ENCODE measurements at regions not wholly inside any gene's neighbourhood (a gene's known extent, or its start where the extent isn't known, plus 50 kb on each side); places are given as distances from the start of the nearest gene placed in this dataset.
A peak's percentile ranks its signal among the peaks of the same experiment; 100 is the strongest.
"Not testable (repeated sequence)": the region's sequence is repeated elsewhere in the genome, so short reads cannot be mapped to it uniquely, and the experiment has no call there.

DNA sequence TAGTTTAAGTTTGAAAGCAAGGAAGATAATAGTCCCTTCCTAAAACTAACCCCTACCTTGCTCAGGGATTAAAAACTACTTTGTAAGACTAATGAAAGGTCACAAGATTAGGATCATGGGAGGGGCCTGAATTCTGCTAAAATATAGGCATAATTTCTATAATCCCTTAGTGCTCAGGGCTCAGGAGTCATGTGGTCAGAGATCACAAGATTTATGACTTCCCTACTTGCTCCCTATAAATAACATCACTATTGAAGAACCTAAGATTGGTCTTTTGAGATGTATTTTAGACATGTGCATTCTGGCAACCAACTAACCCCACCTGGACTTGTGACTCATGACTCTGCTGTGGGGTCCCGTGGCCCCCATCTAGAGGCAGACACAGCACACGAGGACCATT lies 81.1 kb downstream of the STMND1 start:
- DNase-seq (ENCODE audit: low spot score), result no peak

DNA sequence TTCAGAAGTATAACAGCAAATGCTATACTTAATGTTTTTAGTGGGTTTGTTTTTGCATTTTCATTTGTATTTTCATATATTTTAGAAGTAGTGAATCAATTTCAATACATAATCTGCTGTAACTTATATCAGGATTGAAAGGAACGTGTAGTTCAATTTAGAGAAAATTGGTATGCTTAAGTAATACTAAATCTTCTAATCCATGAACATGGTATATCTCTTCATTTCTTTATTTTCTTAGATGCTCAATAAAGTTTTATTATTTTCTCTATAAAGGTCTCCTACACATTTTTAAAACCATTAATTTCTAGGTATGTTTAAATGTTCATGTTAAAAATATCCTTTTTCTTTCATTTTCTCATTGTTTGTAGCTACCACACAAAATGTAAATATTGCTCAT lies 85.1 kb downstream of the STMND1 start:
- DNase-seq (ENCODE audit: low spot score), result no peak

DNA sequence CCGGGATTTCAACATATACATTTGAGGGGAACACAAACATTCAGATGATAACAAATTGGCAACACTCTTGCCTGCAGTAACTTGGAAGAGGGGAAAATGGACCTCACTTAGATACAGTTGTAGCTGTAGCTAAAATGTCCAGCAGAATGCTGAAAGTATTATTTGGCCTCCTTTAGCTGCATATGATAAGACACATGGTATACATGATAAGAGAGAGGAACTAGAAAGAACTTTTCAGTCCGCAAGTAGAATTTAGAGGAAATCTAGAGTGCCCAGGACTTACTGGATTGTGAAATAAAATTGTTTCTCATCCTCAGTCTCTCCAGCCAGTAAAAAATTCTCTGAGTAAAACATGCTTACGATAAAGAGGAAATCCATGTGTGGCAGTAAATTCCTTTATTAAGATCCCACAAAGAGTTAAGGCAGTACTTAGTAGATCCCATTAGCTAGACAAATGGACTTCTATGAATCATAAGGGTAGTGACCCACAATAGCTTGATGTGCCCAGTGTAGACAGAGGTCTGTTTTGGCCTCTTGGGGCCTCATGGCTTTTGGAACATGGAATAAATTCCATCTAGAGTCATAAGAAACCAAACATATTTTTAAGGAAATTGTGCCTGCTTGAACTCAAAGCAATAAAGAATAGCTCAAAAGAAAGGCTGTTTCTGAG lies 87.9 kb upstream of the RBM24 start:
- no peak for DNase-seq (ENCODE audit: low spot score)

DNA sequence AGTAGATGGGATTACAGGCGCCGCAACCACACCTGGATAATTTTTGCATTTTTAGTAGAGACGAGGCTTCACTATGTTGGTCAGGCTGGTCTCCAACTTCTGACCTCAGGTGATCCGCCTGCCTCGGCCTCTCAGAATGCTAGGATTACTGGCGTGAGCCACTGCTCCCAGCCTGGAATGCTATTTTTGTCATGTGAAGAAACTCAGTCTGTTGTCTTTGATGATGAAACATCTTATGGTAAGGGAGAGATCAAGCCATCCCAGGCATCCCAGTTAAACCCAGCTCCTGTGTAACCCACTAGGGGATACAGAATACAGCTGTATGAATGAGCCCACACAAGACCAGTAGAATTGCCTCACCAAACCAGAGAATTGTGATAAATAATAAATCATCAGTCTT lies 83.6 kb upstream of the RBM24 start:
- DNase-seq (ENCODE audit: low spot score), result no peak

DNA sequence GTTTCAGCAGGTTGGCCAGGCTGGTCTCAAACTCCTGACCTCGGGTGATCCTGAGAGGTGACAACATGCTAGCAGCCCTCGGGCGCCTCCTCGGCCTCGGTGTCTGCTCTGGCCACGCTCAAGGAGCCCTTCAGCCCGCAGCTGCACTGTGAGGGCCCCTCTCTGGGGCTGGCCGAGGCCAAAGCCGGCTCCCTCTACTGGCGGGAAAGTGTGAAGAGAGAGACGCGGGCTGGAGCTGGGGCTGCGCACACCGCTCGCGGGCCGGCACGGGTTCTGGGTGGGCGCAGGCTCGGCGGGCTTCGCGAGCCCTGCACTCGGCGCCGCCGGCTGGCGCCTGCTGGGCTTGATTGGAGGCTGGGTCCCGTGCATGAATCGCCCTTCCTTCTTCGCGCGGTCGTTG lies 80.8 kb upstream of the RBM24 start:
- DNase-seq (ENCODE audit: low spot score), result no peak

DNA sequence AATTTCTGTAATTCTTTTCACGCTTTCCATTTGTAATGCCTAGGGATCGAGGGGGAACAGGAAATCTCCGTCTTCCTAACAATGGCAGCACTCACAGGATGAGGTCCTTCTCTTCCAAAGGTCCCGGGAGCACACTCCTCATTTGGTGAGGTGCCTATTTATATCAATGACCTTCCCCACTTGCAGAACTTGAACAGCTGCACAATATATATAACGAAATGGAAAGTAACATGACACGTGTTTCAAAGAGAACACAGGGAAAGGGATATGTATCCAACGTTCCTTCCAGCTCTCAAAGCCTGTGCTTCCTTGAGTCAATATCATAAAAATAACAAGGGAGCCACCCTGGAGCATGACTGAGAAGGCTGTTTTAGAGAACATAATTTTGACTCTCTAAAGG lies 78.6 kb upstream of the RBM24 start:
- DNase-seq (ENCODE audit: low spot score), result no peak

DNA sequence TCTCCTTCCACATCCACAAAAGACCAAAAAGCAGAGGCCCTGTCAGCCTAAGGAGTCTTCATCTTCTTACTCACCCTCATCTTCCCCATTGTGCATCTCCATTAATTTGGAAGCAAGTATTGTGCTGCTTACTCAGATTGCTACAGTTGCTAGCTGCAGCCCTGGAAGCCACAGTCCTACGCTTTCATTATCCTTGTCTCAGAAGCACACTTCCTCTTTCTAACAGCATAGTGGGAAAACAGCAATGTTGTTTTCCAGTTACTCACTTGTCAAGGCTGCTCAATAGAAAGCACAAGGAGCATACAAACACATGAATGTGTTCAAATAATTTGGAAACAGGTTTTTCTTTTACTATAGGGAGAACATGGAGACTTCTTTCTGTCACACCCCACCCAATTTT lies 76.6 kb upstream of the RBM24 start:
- DNase-seq (ENCODE audit: low spot score), result no peak

DNA sequence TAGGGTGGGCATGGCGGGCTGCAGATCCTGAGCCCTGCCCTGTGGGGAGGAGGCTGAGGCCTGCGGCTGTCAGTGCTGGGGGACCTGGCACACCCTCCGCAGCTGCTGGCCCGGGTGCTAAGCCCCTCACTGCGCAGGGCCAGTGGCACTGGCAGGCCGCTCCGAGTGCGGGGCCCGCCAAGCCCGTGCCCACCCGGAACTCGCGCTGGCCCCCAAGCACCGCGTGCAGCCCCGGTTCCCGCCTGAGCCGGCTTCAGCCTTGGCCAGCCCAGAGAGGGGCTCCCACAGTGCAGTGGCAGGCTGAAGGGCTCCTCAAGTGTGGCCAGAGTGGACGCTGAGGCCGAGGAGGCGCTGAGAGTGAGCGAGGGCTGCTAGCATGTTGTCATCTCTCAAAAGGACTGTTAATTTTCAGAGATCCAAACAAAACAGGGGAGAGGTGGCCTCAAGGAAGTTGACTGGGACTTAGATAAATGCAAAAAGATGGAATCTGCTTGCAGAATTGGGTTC lies 74.5 kb upstream of the RBM24 start:
- DNase-seq (ENCODE audit: low spot score), result no peak

DNA sequence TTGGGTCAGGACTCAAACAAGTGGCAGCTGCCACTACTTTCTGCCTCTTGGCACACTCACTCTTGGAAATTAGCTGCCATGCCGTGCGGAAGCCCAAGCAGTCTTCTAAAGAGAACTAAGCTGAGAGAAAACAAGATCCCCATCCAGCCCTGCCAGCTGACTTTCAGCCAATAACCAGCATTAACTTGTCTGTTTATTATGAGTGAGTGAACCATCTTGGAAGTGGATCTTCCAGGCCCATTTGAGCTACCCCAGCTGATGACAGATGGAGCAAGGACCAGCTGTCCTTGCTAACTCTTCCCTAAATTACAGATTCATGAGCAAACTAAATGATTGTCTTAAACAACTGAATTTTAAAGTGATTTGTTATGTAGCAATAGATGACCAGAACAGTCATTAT lies 73.9 kb upstream of the RBM24 start:
- DNase-seq (ENCODE audit: low spot score), result no peak

DNA sequence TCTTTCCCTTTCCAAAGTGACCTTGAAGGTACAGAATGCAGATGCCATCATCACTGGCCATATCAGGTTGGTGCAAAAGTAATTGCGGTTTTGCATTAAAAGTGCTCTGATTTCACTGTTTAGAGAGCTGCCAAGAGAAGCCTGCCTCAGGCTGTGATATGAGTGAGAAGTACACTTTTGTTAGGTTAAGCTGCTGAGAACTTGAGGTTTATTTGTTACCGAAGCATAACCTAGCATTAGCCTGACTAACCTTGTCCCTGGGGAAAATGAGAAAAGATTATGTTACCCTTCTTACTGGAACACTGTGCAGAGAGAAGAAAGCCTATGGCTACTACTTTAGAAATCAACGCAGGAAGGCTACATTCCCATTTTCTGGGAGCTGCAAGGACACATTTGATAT lies 70.5 kb upstream of the RBM24 start:
- DNase-seq (ENCODE audit: low spot score), result no peak

DNA sequence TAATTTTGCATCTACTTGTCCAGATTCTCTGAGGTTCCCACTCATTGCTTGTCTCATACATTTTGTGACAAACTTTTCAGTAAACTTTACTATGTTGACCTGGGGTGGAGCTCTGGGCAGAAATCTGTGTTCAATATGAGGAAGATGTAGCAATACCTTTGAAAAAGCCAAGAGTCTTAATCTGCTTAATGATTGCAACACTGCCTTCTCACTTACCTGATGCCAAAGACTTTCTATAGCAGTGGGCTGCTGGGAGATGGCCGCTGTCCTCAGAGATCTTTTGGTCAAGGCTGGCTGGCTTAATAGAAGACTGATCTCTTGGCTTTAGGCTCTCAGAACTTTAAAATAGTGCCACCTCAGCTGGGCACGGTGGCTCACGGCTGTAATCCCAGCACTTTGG lies 70.1 kb upstream of the RBM24 start:
- DNase-seq (ENCODE audit: low spot score), result no peak

DNA sequence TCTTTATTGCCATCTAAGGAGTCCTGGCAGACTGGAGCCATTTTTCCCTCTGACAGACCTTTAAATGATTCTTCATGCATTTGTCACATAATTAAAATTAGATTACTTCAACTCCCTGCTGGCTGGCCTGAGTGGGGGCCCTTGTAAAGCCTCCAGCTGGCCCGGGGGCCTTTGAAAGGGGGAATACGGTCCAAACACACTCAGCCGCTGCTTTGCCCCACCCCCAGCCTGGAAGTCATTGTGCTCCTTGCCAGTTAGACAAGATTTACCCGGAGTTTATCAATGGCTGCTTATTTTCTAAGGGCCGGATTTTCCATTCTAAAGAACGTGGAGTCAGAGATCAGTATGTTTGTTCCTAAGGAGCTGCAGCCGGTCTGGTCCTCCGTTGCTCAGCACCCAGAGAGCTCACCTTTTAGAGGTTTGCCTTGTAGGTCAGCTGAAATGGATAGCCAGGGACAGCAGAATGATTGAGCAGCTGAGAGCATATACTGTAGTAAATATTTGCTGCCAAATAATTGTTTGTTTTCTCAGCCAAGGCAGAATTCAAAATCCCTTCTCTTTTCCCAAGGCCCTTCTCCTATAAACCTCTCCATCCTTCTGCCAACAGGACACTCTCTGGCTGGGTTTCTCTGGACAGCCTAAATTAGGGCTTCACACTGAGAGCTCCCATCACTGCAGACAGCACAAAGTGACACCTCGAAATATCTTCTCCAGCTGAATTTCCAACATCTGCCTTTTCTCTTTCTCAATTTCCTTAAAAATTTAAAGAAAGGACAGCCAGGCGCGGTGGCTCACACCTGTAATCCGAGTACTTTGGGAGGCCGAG lies 68.4 kb upstream of the RBM24 start:
- DNase-seq (ENCODE audit: low spot score), result peak; percentile 80

DNA sequence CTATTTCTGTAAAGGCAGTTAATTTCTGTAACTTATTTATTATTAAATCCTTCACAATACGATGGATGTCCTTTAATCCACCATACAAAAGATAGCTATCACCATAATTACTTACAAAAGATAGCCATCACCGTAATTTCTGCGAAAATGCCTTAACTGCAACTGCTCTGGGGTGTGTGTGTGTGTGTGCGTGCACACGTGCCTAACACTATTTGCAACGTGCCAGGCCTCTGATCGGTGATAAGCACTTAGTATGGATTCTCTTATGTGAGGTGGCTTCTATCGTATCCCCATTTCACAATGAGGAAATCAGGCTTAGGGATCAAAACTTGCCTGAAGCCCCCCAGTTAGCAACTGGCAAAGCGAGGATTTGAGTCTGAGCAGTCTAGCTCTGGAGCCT lies 67.1 kb upstream of the RBM24 start:
- no peak for DNase-seq (ENCODE audit: low spot score)

DNA sequence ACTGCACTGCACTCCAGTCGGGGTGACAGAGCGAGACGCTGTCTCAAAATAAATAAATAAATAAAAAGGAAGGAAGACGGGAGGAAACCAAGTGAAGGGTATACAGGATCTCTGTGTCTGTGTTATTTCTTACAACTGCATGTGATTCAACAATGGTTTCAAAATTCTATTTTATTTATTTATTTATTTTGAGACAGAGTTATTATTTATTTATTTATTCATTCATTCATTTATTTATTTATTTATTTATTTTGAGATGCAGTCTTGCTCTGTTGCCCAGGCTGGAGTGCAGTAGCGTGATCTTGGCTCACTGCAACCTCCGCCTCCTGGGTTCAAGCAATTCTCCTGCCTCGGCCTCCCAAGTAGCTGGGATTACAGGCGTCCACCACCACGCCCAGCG lies 64.2 kb upstream of the RBM24 start:
- DNase-seq (ENCODE audit: low spot score), result not testable (repeated sequence)

DNA sequence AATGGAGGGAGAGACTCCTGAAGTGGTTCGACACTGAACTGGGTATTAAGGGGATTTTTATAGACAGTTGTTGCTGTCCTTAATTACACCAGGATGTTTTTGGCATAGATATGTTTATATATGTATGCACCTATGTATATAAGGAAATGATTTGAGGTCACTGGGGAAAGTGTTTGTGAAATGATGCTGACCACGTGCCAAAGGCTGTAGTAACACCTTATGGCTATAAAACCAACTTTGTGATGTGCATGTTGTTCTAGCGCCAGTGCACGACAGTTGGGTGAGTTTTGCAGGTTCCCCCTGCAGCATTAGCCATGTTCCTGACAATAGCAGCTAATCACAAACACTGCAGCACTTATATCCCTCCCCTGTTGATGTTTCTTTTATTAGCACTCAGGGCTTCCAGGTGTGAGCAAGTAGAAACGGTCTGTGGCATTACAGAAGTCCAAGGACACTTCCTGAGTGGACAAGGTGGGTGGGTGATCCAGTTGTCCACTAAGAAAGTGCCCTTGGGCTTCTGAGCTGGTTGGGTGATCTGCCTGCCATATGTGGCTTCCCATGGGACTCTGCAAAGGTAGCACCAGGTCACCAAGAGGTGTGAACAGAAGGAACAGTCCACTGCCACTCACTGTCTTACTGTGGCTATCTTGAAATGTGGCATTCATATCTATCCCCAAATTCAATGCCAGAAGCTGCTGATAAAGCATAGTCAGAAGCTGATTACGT lies 63.0 kb upstream of the RBM24 start:
- no peak for DNase-seq (ENCODE audit: low spot score)

DNA sequence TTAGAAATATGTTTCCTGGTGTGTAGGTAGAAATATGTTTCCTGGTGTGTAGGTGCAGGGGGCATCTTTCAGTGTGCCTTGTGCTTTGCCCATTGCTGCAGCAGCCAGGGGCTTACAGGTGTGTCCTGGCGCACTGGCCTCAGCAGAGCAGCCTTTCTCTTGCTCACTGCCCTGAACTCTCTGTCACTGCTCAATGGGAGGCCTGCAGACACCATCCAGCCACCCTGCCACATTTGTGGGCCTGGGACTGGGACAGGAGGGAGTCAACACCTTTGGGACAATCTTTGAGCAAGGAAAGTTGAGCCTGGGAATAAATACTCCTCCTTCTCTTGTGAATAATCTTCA lies 62.4 kb upstream of the RBM24 start:
- no peak for DNase-seq (ENCODE audit: low spot score)

DNA sequence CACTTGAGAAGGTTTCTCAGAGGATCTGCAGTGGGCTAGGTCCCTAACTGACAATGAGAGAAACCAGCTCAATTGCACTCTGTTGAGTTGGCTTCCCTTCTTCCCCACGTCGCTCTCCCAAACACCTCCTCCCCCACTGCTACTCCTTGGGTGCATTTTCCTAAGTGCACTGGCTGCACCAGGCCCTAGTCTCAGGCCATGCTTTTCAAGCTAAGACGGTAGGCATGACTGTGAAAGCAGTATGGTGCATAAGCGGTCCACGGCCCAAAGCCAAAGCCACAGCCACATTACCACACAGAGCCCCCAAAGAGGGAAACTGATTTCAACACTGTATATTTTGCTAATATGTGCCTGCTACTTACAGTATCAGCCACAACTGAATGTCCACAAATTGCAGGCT lies 62.1 kb upstream of the RBM24 start:
- DNase-seq (ENCODE audit: low spot score), result no peak

DNA sequence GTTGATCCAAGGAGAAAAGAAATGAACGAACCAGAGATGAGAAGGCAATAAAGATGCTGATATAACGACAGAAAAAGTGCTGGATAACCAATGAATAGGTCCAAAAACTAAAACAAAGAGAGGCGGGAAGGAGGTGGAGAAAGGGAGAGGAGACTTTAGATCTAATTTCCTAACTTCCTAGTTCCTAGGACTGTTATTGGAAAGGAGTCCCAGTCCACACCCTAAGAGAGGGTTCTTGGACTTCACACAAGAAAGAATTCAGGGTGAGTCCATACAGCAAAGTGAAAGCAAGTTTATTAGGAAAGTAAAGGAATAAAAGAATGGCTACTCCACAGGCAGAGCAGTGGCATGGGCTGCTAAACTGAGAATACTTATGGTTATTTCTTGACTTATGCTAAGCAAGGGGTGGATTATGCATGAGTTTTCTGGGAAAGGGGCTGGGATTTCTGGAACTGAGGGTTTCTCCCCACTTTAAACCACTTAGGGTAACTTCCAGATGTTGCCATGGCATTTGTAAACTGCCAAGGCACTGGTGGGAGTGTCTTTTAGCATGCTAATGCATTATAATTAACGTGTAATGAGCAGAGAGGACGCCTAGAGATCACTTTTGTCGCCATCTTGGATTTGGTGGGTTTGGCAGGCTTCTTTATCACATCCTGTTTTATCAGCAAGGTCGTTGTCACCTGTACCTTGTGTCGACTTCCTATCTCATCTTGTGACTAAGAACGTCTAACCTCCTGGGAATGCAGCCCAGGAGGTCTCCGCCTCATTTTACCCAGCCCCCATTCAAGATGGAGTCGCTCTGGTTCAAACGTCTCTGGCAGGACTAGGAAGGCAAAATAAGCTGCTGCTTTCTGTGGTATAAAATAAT lies 60.9 kb upstream of the RBM24 start:
- DNase-seq (ENCODE audit: low spot score), result no peak

DNA sequence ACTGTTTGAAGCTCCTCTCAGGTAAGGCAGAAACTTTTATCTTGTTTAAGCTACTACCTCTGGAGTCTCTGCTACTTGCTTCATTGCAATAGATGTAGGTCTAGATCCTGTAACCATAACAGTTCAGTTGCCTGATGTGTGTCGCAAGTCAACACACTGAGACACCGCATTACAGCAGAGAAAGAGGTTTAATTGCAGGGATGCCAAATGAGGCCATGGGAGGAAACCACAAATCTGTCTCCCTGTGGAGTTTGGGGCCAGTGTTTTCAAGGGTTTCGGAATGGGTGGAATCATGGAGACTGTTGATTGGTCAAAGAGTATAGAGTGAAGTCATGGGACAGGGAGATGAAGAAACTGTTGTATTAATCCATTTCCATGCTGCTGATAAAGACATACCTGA lies 57.1 kb upstream of the RBM24 start:
- DNase-seq (ENCODE audit: low spot score), result no peak

DNA sequence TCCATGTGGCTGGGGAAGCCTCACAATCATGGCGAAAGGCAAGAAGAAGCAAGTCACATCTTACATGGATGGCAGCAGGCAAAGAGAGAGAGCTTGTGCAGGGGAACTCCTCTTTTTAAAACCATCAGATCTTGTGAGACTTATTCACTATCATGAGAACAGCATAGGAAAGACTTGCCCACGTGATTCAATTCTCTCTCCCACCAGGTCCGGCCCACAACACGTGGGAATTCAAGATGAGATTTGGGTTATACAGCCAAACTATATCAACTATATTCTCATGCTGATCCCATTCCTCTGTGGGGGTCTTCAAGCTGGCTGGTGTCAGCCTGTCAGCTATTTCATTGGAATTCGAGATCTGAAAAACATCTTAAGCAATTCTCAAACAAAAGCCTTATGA lies 56.7 kb upstream of the RBM24 start:
- not testable (repeated sequence) for DNase-seq (ENCODE audit: low spot score)

DNA sequence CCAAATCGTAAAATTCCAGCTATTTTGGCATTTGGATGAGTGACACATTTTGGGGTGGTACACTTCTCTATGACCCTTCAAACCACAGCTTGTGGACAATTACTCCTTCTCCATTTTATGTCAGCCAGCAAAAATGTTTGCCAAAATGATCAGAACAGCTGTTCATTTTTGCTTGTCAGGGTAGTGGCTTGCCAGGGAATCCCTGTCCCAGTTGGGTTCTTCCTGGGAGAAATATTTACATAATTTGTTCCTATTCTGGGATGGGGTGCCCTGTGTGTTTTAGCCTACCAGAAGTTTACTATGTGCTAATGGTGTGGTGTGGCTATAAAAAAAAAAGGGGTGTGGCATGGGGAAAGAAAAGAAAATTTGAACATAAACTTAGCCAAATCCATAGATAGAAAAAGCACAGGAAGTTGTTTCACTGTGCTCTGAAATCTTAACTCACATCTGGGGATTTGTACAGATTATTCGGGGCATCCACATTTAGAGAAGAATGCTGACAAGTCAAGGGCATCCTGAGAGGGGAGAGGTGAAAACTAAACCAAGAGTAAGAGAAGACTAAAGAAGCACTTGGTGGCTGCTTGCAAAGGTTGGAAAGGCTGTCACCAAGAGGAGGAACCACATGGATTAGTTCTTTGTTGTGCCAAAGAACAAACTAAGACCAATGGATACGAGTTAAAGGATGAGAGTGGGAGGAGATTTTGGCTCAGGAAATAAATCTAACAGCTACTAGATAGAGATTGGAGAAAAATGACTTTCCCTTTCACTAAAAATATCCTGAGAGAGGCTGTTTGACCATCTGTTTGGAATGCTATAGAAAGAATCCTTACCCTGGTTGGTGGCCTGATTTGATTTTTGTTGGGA lies 55.2 kb upstream of the RBM24 start:
- no peak for DNase-seq (ENCODE audit: low spot score)
